Hepatocyte (in vitro differentiated cells): ENCODE measurements at regions not wholly inside any gene's neighbourhood (a gene's known extent, or its start where the extent isn't known, plus 50 kb on each side); places are given as distances from the start of the nearest gene placed in this dataset.
"Not testable (repeated sequence)": the region's sequence is repeated elsewhere in the genome, so short reads cannot be mapped to it uniquely, and the experiment has no call there.

ENCODE experiments used
- DNase-seq: peaks from one replicate; pipeline ENCODE4 v3.0.0-alpha.2; 2016; ENCODE audit warnings: low spot score
- H2AFZ ChIP-seq: fragments of 200-600 bp; sonication (generic); 2 replicates; pipeline ENCODE4 v1.6.0; 2016; ENCODE audit warnings: antibody characterized with exemption, mild to moderate bottlenecking
- H3K27ac ChIP-seq: fragments of 200-600 bp; sonication (generic); 2 replicates; pipeline ENCODE4 v1.5.1; 2016; ENCODE audit warnings: mild to moderate bottlenecking
- H3K27me3 ChIP-seq: fragments of 200-600 bp; sonication (generic); 2 replicates; pipeline ENCODE4 v1.6.1; 2016
- H3K36me3 ChIP-seq: fragments of 200-600 bp; sonication (generic); replicated peaks from 2 replicates; pipeline ENCODE4 v1.5.1; 2016; ENCODE audit warnings: low read depth; ENCODE audit not compliant: insufficient read depth
- H3K4me1 ChIP-seq: fragments of 200-600 bp; sonication (generic); 2 replicates; pipeline ENCODE4 v1.5.1; 2016; ENCODE audit warnings: mild to moderate bottlenecking, moderate library complexity; ENCODE audit not compliant: insufficient read depth
- H3K4me2 ChIP-seq: fragments of 200-600 bp; sonication (generic); 2 replicates; pipeline ENCODE4 v1.6.0; 2016
- H3K4me3 ChIP-seq: fragments of 200-600 bp; sonication (generic); 2 replicates; pipeline ENCODE4 v1.5.1; 2016; ENCODE audit warnings: mild to moderate bottlenecking
- H3K79me2 ChIP-seq: fragments of 200-600 bp; sonication (generic); 2 replicates; pipeline ENCODE4 v1.6.0; 2017; ENCODE audit warnings: mild to moderate bottlenecking
- H3K9me2 ChIP-seq: fragments of 200-600 bp; sonication (generic); replicated peaks from 2 replicates; pipeline ENCODE4 v1.6.0; 2017; ENCODE audit warnings: mild to moderate bottlenecking; ENCODE audit not compliant: insufficient read depth
- H3K9me3 ChIP-seq: fragments of 200-600 bp; sonication (generic); 2 replicates; pipeline ENCODE4 v1.5.1; 2016; ENCODE audit warnings: low read depth, mild to moderate bottlenecking
- H4K20me1 ChIP-seq: fragments of 200-600 bp; sonication (generic); 2 replicates; pipeline ENCODE4 v1.6.0; 2016; ENCODE audit warnings: mild to moderate bottlenecking; ENCODE audit not compliant: insufficient read depth, poor library complexity, severe bottlenecking
- CTCF ChIP-seq: fragments of 200-600 bp; sonication (generic); IDR thresholded peaks from 2 replicates; pipeline ENCODE4 v1.5.1; 2016; ENCODE audit warnings: antibody characterized with exemption, mild to moderate bottlenecking; ENCODE audit not compliant: poor library complexity
- EZH2 ChIP-seq: fragments of 200-600 bp; sonication (generic); IDR thresholded peaks from 2 replicates; pipeline ENCODE4 v1.6.1; 2016; ENCODE audit warnings: antibody characterized with exemption, mild to moderate bottlenecking, borderline replicate concordance
- EZH2phosphoT487 ChIP-seq: fragments of 200-600 bp; sonication (generic); IDR thresholded peaks from one replicate; pipeline ENCODE4 v1.6.1; 2018; ENCODE audit warnings: antibody characterized with exemption, mild to moderate bottlenecking, low read depth, moderate library complexity; ENCODE audit not compliant: unreplicated experiment, severe bottlenecking
- WGBS: methylation state at CpG from one replicate; pipeline ENCODE4 v1.1.6; 2016; ENCODE audit warnings: low lambda C conversion rate; ENCODE audit errors: missing lambda C conversion rate; 5-methylcytosine and 5-hydroxymethylcytosine counted together

GRCh38 chrX:146707781-146708180, 101.8 kb upstream of the CXorf51B start:
- no peak overlapping the region for H3K4me2 ChIP-seq
- H3K4me3 ChIP-seq: no peak overlapping the region
- no peaks in the 10 kb centered on the region for H3K9me2 ChIP-seq
- TF ChIP-seq CTCF: no peak
- no peak for TF ChIP-seq EZH2phosphoT487
- no peak for TF ChIP-seq EZH2
- no peaks in the 10 kb centered on the region for H4K20me1 ChIP-seq
- no peaks in the 10 kb centered on the region for H3K9me3 ChIP-seq
- 67% methylated on average over 2 of the region's 2 CpGs for WGBS
- H3K36me3 ChIP-seq: no peaks in the 10 kb centered on the region
- DNase-seq: peak; percentile 3
- H3K79me2 ChIP-seq: no peaks in the 10 kb centered on the region
- no peak overlapping the region for H2AFZ ChIP-seq
- H3K4me1 ChIP-seq: no peaks in the 10 kb centered on the region
- H3K27me3 ChIP-seq: no peaks in the 10 kb centered on the region
- H3K27ac ChIP-seq: no peak overlapping the region

- WGBS: 54% methylated on average over 5 of the region's 5 CpGs
- not testable (repeated sequence) for H3K4me1 ChIP-seq
These were observed 100.7 kb upstream of the CXorf51B start for GRCh38 chrX:146708866-146709265.

GRCh38 chrX:146754268-146754667, 55.3 kb upstream of the CXorf51B start:
- no peak for DNase-seq
- no peak overlapping the region for H3K4me3 ChIP-seq
- no peaks in the 10 kb centered on the region for H3K36me3 ChIP-seq
- H2AFZ ChIP-seq: no peak overlapping the region
- TF ChIP-seq EZH2: no peak
- no peak for TF ChIP-seq CTCF
- no peak for TF ChIP-seq EZH2phosphoT487
- H3K79me2 ChIP-seq: no peaks in the 10 kb centered on the region
- no peaks in the 10 kb centered on the region for H4K20me1 ChIP-seq
- no peaks in the 10 kb centered on the region for H3K9me3 ChIP-seq
- H3K4me1 ChIP-seq: no peaks in the 10 kb centered on the region
- no peak overlapping the region for H3K27ac ChIP-seq
- no peaks in the 10 kb centered on the region for H3K9me2 ChIP-seq
- H3K4me2 ChIP-seq: no peak overlapping the region
- WGBS: 50% methylated on average over 3 of the region's 3 CpGs
- H3K27me3 ChIP-seq: no peaks in the 10 kb centered on the region

More at GRCh38 chrX:146708866-146709265, 100.7 kb upstream of the CXorf51B start:
- not testable (repeated sequence) for H2AFZ ChIP-seq, H3K79me2 ChIP-seq, H3K4me3 ChIP-seq, H3K27me3 ChIP-seq, DNase-seq, H4K20me1 ChIP-seq, H3K9me2 ChIP-seq, H3K9me3 ChIP-seq, H3K4me2 ChIP-seq, H3K27ac ChIP-seq, H3K36me3 ChIP-seq

- H3K36me3 ChIP-seq: no peaks in the 10 kb centered on the region
- no peak for TF ChIP-seq EZH2phosphoT487
- TF ChIP-seq EZH2: no peak
- no peak for TF ChIP-seq CTCF
- no peak overlapping the region for H3K4me3 ChIP-seq
- no peaks in the 10 kb centered on the region for H4K20me1 ChIP-seq
- no peaks in the 10 kb centered on the region for H3K4me1 ChIP-seq
- no peak overlapping the region for H2AFZ ChIP-seq
- no peaks in the 10 kb centered on the region for H3K79me2 ChIP-seq
- 25% methylated on average over 1 of the region's 1 CpG for WGBS
- H3K27ac ChIP-seq: no peak overlapping the region
- no peak for DNase-seq
- H3K9me2 ChIP-seq: no peaks in the 10 kb centered on the region
- H3K4me2 ChIP-seq: no peak overlapping the region
- no peaks in the 10 kb centered on the region for H3K27me3 ChIP-seq
- no peaks in the 10 kb centered on the region for H3K9me3 ChIP-seq
These were observed 54.4 kb upstream of the CXorf51B start for GRCh38 chrX:146755214-146755613.
